Ishikawa (cell line): ENCODE measurements at regions not wholly inside any gene's neighbourhood (a gene's known extent, or its start where the extent isn't known, plus 50 kb on each side); places are given as distances from the start of the nearest gene placed in this dataset.

ENCODE experiments used
- CEBPB ChIP-seq: IDR thresholded peaks from 2 replicates; pipeline ENCODE4 v1.6.1; 2012
- CREB1 ChIP-seq: IDR thresholded peaks from 2 replicates; pipeline ENCODE4 v1.6.1; 2012; ENCODE audit warnings: low read depth
- EGR1 ChIP-seq: IDR thresholded peaks from 2 replicates; pipeline ENCODE4 v1.6.1; 2012
- EP300 ChIP-seq: IDR thresholded peaks from 2 replicates; pipeline ENCODE4 v1.6.1; 2012; ENCODE audit warnings: borderline replicate concordance
- FOXM1 ChIP-seq: IDR thresholded peaks from 2 replicates; pipeline ENCODE4 v1.6.1; 2012; ENCODE audit warnings: low read depth, borderline replicate concordance
- MAX ChIP-seq: IDR thresholded peaks from 2 replicates; pipeline ENCODE4 v1.6.1; 2012
- NFIC ChIP-seq: IDR thresholded peaks from 2 replicates; pipeline ENCODE4 v1.6.1; 2012
- RAD21 ChIP-seq: IDR thresholded peaks from 2 replicates; pipeline ENCODE4 v1.6.1; 2012; ENCODE audit warnings: low read depth
- REST ChIP-seq: IDR thresholded peaks from 2 replicates; pipeline ENCODE4 v1.6.1; 2012; ENCODE audit warnings: low read depth, mild to moderate bottlenecking
- TAF1 ChIP-seq: IDR thresholded peaks from 2 replicates; pipeline ENCODE4 v1.6.1; 2012; ENCODE audit warnings: low read depth, mild to moderate bottlenecking
- TCF12 ChIP-seq: IDR thresholded peaks from 2 replicates; pipeline ENCODE4 v1.6.1; 2012; ENCODE audit warnings: low read depth
- TEAD4 ChIP-seq: IDR thresholded peaks from 2 replicates; pipeline ENCODE4 v1.6.1; 2012
- USF1 ChIP-seq: IDR thresholded peaks from 2 replicates; pipeline ENCODE4 v1.6.1; 2012
- YY1 ChIP-seq: IDR thresholded peaks from 2 replicates; pipeline ENCODE4 v1.6.1; 2012; ENCODE audit warnings: low read depth
- ZBTB7A ChIP-seq: IDR thresholded peaks from 2 replicates; pipeline ENCODE4 v1.6.1; 2012; ENCODE audit warnings: low read depth

GRCh38 chr11:25755918-25756584, 575.9 kb upstream of the ANO3 start:
- no peak for TF ChIP-seq RAD21
- TF ChIP-seq MAX = no peak
- TF ChIP-seq USF1 = no peak
- TF ChIP-seq REST = no peak

- no peak for TF ChIP-seq NFIC
- no peak for TF ChIP-seq TAF1
- TF ChIP-seq YY1 = no peak
- no peak for TF ChIP-seq EGR1
- no peak for TF ChIP-seq TEAD4
- no peak for TF ChIP-seq USF1
- no peak for TF ChIP-seq REST
Observed at GRCh38 chr11:25758145-25758661, 573.7 kb upstream of the ANO3 start.

- TF ChIP-seq EP300 = no peak
- TF ChIP-seq NFIC = no peak
- TF ChIP-seq CEBPB = no peak
- TF ChIP-seq RAD21 = no peak
- TF ChIP-seq EGR1 = no peak
- TF ChIP-seq YY1 = no peak
- TF ChIP-seq TCF12 = no peak
- TF ChIP-seq USF1 = no peak
- TF ChIP-seq MAX = no peak
- TF ChIP-seq CREB1 = no peak
- no peak for TF ChIP-seq ZBTB7A
- no peak for TF ChIP-seq FOXM1
- TF ChIP-seq TEAD4 = no peak
- TF ChIP-seq REST = no peak
- no peak for TF ChIP-seq TAF1
Observed at GRCh38 chr11:25766332-25767015, 565.5 kb upstream of the ANO3 start.

- TF ChIP-seq TAF1 = no peak
- TF ChIP-seq USF1 = no peak
- TF ChIP-seq EP300 = no peak
- no peak for TF ChIP-seq TEAD4
- no peak for TF ChIP-seq TCF12
- TF ChIP-seq NFIC = no peak
- no peak for TF ChIP-seq YY1
- TF ChIP-seq REST = no peak
- TF ChIP-seq RAD21 = no peak
- no peak for TF ChIP-seq FOXM1
- TF ChIP-seq MAX = no peak
- TF ChIP-seq EGR1 = no peak
- no peak for TF ChIP-seq CREB1
- no peak for TF ChIP-seq CEBPB
- TF ChIP-seq ZBTB7A = no peak
Observed at GRCh38 chr11:25769287-25769686, 562.6 kb upstream of the ANO3 start.
